GM10266 (cell line): ENCODE measurements at regions not wholly inside any gene's neighbourhood (a gene's known extent, or its start where the extent isn't known, plus 50 kb on each side); places are given as distances from the start of the nearest gene placed in this dataset.

Experiments
- DNase-seq: peaks from one replicate; pipeline ENCODE4 v3.0.0; 2012; ENCODE audit errors: extremely low spot score
- TF ChIP-seq, protein P1 (sequence below): IDR thresholded peaks from 2 replicates; pipeline ENCODE4 v1.5.1; 2012; ENCODE audit warnings: mild to moderate bottlenecking, low read depth; ENCODE audit not compliant: control insufficient read depth, insufficient read depth; ENCODE audit errors: missing control alignments

DNA sequence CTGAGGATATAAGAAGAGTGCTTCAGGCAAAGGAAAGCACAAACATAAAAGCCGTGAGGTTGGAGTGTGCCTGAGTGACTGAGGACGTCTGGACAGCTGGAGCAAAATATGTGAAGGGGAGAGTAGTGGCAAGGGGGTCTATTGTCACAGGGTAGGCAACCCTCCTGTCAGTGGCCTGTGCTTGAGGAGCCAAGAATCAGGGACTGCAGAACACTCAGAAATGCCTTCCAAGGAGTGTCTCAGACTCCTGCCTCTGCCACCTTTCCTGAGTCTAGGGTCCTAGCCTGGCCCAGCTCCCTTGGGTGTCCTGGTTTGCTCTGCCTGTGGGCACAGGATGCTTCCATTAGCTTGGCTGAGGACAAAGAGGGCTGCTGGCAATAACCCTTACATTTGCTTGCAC is 152.5 kb upstream of the PJA1 start:
- TF ChIP-seq, protein P1, sequence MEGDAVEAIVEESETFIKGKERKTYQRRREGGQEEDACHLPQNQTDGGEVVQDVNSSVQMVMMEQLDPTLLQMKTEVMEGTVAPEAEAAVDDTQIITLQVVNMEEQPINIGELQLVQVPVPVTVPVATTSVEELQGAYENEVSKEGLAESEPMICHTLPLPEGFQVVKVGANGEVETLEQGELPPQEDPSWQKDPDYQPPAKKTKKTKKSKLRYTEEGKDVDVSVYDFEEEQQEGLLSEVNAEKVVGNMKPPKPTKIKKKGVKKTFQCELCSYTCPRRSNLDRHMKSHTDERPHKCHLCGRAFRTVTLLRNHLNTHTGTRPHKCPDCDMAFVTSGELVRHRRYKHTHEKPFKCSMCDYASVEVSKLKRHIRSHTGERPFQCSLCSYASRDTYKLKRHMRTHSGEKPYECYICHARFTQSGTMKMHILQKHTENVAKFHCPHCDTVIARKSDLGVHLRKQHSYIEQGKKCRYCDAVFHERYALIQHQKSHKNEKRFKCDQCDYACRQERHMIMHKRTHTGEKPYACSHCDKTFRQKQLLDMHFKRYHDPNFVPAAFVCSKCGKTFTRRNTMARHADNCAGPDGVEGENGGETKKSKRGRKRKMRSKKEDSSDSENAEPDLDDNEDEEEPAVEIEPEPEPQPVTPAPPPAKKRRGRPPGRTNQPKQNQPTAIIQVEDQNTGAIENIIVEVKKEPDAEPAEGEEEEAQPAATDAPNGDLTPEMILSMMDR = no peak
- DNase-seq = no peak

DNA sequence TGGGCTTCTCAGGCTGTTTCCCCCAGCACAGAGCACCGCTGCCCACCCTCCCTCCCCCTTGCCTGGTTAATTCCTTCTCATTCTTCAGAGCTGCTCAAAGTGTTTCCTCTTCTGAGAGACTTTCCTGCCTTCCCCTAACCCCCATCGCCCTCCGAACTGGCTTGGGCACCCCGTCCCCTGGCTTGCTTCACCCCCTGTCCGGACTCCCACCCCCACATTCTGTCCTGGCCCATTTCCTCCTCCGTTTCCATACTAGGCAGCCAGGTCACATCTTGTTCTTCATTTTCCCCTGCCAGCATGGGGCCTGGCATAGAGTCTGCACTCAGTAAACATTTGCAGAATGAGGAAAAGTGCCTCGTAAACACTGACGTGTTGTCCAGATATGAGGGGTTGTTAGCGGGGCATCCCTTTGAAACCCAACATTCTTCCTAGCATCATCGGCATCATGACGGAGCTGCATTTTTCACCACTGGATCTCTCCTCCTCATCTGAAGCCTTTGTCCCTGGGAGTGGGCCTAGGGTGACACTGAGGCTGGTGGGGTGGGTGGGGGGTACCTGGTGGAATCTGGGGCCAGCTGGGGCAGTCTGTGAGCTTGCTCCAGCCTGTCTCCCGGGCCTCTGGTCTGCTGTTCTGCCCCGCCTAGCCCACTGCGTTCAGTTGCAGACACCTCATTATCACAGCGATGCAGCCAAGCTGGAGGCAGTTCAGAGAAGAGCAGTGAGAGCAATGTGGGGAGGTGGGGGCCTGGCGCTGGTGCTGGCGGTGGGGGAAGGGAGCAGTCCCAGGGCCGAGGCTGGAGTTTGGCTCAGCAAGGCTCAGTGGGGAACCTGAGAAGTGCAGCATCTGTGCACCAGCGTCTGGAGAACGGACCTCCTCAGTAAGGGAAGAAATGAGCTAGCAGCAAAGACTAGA is 149.4 kb upstream of the PJA1 start:
- TF ChIP-seq, protein P1 = no peak

DNA sequence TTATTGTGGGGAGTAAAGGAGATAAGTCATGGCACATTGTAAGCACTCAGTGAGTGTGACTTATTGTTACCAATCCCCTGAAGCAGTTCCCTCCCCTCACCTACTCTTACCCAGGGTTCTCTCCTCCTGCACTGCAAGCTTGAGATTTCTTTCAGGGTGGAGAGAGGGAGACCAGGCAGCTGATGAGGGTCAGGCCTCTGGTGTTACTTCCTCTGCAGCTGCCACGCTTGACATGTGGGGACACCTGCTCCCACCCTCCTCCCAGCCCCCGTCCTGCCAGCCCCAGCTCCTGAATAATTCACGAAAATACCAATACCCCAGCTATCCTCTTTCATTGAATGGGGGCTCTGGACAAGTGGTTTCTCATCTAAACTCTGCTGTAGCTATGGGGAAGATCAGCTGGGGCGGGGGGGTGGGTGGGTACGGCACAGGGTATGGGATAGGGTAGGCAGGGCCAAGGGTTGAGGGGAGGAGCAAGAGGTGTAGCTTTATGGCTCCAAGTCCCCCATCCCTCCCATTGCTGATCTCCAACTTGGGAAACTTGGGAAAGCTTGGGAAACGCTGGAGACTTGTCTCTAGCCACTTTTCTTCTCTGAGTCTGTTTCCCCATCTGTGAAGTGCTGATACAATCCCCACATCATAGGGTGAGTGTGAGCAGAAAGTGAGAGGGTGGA is 148.5 kb upstream of the PJA1 start:
- DNase-seq = no peak
- TF ChIP-seq, protein P1 = no peak

More for the DNA sequence above, 149.4 kb upstream of the PJA1 start:
- DNase-seq = no peak

DNA sequence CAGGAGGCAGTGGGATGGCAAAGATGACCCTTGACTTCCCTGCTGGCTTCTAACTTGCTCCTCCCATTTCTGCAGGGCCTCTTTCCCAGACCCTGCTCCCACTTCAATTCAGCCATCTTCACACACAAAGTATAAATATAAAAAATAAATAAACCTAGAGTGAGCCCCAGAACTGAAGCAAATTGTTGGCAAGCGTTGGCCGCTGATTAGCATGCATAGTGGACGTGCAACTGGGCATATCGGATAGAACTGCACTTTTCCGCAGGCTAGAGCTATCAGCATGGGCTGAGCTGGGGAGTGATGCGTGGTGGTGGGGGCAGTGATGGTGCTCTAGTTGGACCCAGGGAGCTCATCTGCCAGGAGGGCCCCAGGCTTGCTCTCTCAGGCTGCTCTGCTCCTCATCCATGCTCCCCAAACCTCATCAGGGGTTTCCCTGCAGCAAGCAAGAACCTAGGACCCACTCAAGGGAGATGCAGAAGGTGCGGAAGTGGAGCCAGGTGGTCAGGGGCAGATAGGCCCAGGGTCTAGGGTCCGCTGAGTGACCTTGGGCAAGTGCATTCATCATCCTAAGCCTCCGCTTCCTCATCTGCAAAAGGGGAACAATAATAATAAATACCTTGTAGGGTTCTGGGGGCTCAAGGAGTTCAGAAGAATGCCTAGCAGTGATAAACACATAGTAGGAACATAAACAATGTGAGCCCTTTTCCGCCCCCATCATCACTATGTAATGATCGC is 146.8 kb upstream of the PJA1 start:
- DNase-seq = no peak
- TF ChIP-seq, protein P1 = no peak

DNA sequence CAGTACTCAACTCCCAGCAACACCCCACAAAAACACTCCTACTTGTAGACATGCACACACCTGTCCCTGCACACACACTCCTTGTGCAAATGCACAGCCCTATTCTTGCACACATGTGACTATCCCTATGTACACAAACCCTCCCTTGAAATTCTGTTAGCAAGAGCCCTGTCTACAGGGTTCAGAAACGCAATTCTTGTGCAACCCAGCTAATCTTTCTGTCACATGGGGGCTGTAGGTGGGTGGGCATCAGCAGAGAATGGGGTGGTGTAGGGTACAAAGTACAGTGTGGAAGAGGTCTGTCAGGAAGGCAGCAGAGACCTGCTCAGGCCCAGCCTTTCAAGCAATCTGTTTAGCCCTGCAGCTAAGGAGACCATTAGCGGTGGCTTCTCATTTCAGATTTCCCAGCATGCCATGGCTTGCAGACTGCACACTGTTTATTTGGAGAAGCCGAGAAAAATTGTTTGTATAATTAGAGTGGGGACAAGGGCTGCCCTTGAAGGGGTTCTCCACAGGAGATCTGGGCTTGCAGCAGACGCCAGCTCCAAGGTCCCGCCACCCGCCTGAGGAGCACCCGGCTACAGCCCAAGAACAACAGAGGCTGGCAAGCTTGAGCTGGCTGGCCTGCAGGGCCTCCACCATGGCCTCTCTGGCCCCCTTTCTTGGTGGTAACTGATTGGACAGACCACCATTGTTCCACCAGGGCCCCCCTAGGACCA is 144.0 kb upstream of the PJA1 start:
- no peak for DNase-seq
- TF ChIP-seq, protein P1 = no peak

DNA sequence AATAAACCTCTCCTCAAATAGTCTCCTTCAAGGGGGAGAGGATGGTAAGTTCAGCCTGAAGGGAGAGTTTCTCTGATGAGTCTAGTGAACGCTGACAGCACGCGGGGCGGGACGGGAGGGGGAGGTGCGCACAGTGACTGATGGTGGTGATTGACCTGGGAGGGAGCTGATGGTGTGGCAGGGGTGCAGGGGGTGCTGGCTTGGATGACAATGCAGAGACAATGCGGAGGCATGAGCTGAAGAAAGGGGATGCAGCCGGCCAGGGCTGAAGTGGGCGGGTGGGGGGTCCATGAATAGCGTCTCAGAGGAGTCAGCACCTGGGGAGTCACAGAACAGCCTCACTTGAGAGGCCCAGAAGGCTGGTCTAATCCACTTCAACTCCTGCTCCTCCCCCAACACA is 142.5 kb upstream of the PJA1 start:
- TF ChIP-seq, protein P1 = no peak
- no peak for DNase-seq
